ENCODE measurements at regions not wholly inside any gene's neighbourhood (a gene's known extent, or its start where the extent isn't known, plus 50 kb on each side); places are given as distances from the start of the nearest gene placed in this dataset.

GRCh38 chr5:130287438-130287837 lies 383.2 kb downstream of the CHSY3 start:
- no peak for TF ChIP-seq CTCF (IDR thresholded peaks at IDR 0.05; ENCODE audit: low read length)
- no peak for TF ChIP-seq EZH2 (IDR thresholded peaks at IDR 0.05; ENCODE audit: borderline replicate concordance, low read length)
